Hepatocyte (in vitro differentiated cells): ENCODE measurements at regions not wholly inside any gene's neighbourhood (a gene's known extent, or its start where the extent isn't known, plus 50 kb on each side); places are given as distances from the start of the nearest gene placed in this dataset.

Source experiments
- DNase-seq: peaks from one replicate; pipeline ENCODE4 v3.0.0-alpha.2; 2016; ENCODE audit warnings: low spot score
- H2AFZ ChIP-seq: fragments of 200-600 bp; sonication (generic); 2 replicates; pipeline ENCODE4 v1.6.0; 2016; ENCODE audit warnings: antibody characterized with exemption, mild to moderate bottlenecking
- H3K27ac ChIP-seq: fragments of 200-600 bp; sonication (generic); 2 replicates; pipeline ENCODE4 v1.5.1; 2016; ENCODE audit warnings: mild to moderate bottlenecking
- H3K27me3 ChIP-seq: fragments of 200-600 bp; sonication (generic); 2 replicates; pipeline ENCODE4 v1.6.1; 2016
- H3K36me3 ChIP-seq: fragments of 200-600 bp; sonication (generic); replicated peaks from 2 replicates; pipeline ENCODE4 v1.5.1; 2016; ENCODE audit warnings: low read depth; ENCODE audit not compliant: insufficient read depth
- H3K4me1 ChIP-seq: fragments of 200-600 bp; sonication (generic); 2 replicates; pipeline ENCODE4 v1.5.1; 2016; ENCODE audit warnings: mild to moderate bottlenecking, moderate library complexity; ENCODE audit not compliant: insufficient read depth
- H3K4me2 ChIP-seq: fragments of 200-600 bp; sonication (generic); 2 replicates; pipeline ENCODE4 v1.6.0; 2016
- H3K4me3 ChIP-seq: fragments of 200-600 bp; sonication (generic); 2 replicates; pipeline ENCODE4 v1.5.1; 2016; ENCODE audit warnings: mild to moderate bottlenecking
- H3K79me2 ChIP-seq: fragments of 200-600 bp; sonication (generic); 2 replicates; pipeline ENCODE4 v1.6.0; 2017; ENCODE audit warnings: mild to moderate bottlenecking
- H3K9me2 ChIP-seq: fragments of 200-600 bp; sonication (generic); replicated peaks from 2 replicates; pipeline ENCODE4 v1.6.0; 2017; ENCODE audit warnings: mild to moderate bottlenecking; ENCODE audit not compliant: insufficient read depth
- H3K9me3 ChIP-seq: fragments of 200-600 bp; sonication (generic); 2 replicates; pipeline ENCODE4 v1.5.1; 2016; ENCODE audit warnings: low read depth, mild to moderate bottlenecking
- H4K20me1 ChIP-seq: fragments of 200-600 bp; sonication (generic); 2 replicates; pipeline ENCODE4 v1.6.0; 2016; ENCODE audit warnings: mild to moderate bottlenecking; ENCODE audit not compliant: insufficient read depth, poor library complexity, severe bottlenecking
- CTCF ChIP-seq: fragments of 200-600 bp; sonication (generic); IDR thresholded peaks from 2 replicates; pipeline ENCODE4 v1.5.1; 2016; ENCODE audit warnings: antibody characterized with exemption, mild to moderate bottlenecking; ENCODE audit not compliant: poor library complexity
- EZH2 ChIP-seq: fragments of 200-600 bp; sonication (generic); IDR thresholded peaks from 2 replicates; pipeline ENCODE4 v1.6.1; 2016; ENCODE audit warnings: antibody characterized with exemption, mild to moderate bottlenecking, borderline replicate concordance
- EZH2phosphoT487 ChIP-seq: fragments of 200-600 bp; sonication (generic); IDR thresholded peaks from one replicate; pipeline ENCODE4 v1.6.1; 2018; ENCODE audit warnings: antibody characterized with exemption, mild to moderate bottlenecking, low read depth, moderate library complexity; ENCODE audit not compliant: unreplicated experiment, severe bottlenecking
- WGBS: methylation state at CpG from one replicate; pipeline ENCODE4 v1.1.6; 2016; ENCODE audit warnings: low lambda C conversion rate; ENCODE audit errors: missing lambda C conversion rate; 5-methylcytosine and 5-hydroxymethylcytosine counted together

GRCh38 chr3:196143708-196144382 is 62.0 kb upstream of the TFRC start:
- TF ChIP-seq EZH2 = no peak
- TF ChIP-seq EZH2phosphoT487 = no peak
- TF ChIP-seq CTCF = no peak

GRCh38 chr3:196142202-196142956 is 60.5 kb upstream of the TFRC start:
- H3K27me3 ChIP-seq = no peaks in the 10 kb centered on the region
- no peaks in the 10 kb centered on the region for H3K9me2 ChIP-seq
- H3K4me2 ChIP-seq = no peak overlapping the region
- no peaks in the 10 kb centered on the region for H3K9me3 ChIP-seq
- H3K79me2 ChIP-seq = no peaks in the 10 kb centered on the region
- 78% methylated on average over 15 of the region's 16 CpGs for WGBS
- no peaks in the 10 kb centered on the region for H3K36me3 ChIP-seq
- DNase-seq = no peak
- H3K4me1 ChIP-seq = no peaks in the 10 kb centered on the region
- no peaks in the 10 kb centered on the region for H4K20me1 ChIP-seq
- no peak overlapping the region for H3K4me3 ChIP-seq
- no peak overlapping the region for H2AFZ ChIP-seq
- TF ChIP-seq EZH2 (no peak), EZH2phosphoT487 (no peak), CTCF (no peak)
- H3K27ac ChIP-seq = no peak overlapping the region

More at GRCh38 chr3:196143708-196144382, 62.0 kb upstream of the TFRC start:
- H3K4me3 ChIP-seq = no peak overlapping the region
- H3K4me1 ChIP-seq = no peaks in the 10 kb centered on the region
- DNase-seq = no peak
- H3K9me3 ChIP-seq = no peaks in the 10 kb centered on the region
- no peak overlapping the region for H3K27ac ChIP-seq
- H3K79me2 ChIP-seq = no peaks in the 10 kb centered on the region
- no peaks in the 10 kb centered on the region for H3K9me2 ChIP-seq
- H3K4me2 ChIP-seq = no peak overlapping the region
- H3K36me3 ChIP-seq = no peaks in the 10 kb centered on the region
- H3K27me3 ChIP-seq = no peaks in the 10 kb centered on the region
- H2AFZ ChIP-seq = no peak overlapping the region
- WGBS = 98% methylated on average over 17 of the region's 17 CpGs
- no peaks in the 10 kb centered on the region for H4K20me1 ChIP-seq

GRCh38 chr3:196141866-196142201 is 59.9 kb upstream of the TFRC start:
- Histone ChIP-seq H3K4me3 (no peak overlapping the region), H3K4me2 (no peak overlapping the region), H3K4me1 (no peaks in the 10 kb centered on the region), H3K36me3 (no peaks in the 10 kb centered on the region), H2AFZ (no peak overlapping the region), H3K27ac (no peak overlapping the region), H3K27me3 (no peaks in the 10 kb centered on the region), H4K20me1 (no peaks in the 10 kb centered on the region), H3K9me2 (no peaks in the 10 kb centered on the region), H3K9me3 (no peaks in the 10 kb centered on the region), H3K79me2 (no peaks in the 10 kb centered on the region)
- 82% methylated on average over 4 of the region's 6 CpGs for WGBS
- DNase-seq = no peak
- no peak for TF ChIP-seq EZH2phosphoT487
- TF ChIP-seq EZH2 = no peak
- no peak for TF ChIP-seq CTCF
